NCI-H226 (cell line): ENCODE measurements at regions not wholly inside any gene's neighbourhood (a gene's known extent, or its start where the extent isn't known, plus 50 kb on each side); places are given as distances from the start of the nearest gene placed in this dataset.

ENCODE experiments used
- DNase-seq: peaks from one replicate; pipeline ENCODE4 v3.0.0-alpha.2; 2015

GRCh38 chr4:90007494-90008167 lies 113.0 kb downstream of the MMRN1 start:
- no peak for DNase-seq

- DNase-seq = no peak
Measured at GRCh38 chr4:90012918-90013317, 114.3 kb upstream of the CCSER1 start.

- DNase-seq = no peak
Measured at GRCh38 chr4:90024519-90024918, 102.7 kb upstream of the CCSER1 start.

GRCh38 chr4:90025248-90025647 lies 101.9 kb upstream of the CCSER1 start:
- no peak for DNase-seq

DNA sequence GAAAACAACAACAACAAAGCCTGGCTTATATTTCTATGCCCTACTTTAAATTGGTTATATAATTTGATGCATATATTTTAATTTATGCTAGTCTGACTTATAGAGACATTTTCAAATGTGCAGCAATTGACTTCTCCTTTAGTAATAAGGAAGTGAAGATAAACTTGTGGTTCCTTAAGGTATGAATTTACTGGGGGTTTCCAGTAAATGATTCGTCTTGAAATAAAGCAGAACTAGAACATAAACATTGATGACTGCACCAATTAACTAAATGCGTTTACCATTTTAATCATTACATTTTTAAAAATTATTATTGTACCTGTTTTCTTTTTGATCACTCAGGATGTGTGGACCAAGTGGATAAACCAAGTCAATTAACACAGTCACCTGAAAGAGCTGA lies 99.6 kb upstream of the CCSER1 start:
- DNase-seq = no peak

GRCh38 chr4:90028460-90028859 lies 98.7 kb upstream of the CCSER1 start:
- DNase-seq = no peak

GRCh38 chr4:90030202-90030601 lies 97.0 kb upstream of the CCSER1 start:
- DNase-seq = no peak

DNA sequence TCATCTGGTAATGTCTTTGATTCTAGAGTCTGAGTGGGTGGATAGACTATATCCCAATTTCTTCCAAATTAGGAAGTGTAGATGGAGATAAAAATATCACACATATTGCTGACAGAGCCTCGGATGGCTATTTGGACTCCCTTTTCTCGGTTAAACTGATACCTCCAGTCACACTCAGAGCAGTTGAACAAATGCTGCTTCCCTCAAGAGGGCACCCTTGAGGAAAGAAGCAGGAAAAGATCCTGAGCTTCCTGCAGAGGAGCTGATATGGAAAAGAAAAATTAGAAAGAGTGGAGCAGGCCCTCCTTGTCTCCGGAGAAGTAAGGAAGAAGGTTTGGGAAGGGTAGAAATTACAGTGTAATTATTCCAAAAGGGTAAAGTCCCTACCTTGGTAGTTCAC lies 96.2 kb upstream of the CCSER1 start:
- DNase-seq = no peak

DNA sequence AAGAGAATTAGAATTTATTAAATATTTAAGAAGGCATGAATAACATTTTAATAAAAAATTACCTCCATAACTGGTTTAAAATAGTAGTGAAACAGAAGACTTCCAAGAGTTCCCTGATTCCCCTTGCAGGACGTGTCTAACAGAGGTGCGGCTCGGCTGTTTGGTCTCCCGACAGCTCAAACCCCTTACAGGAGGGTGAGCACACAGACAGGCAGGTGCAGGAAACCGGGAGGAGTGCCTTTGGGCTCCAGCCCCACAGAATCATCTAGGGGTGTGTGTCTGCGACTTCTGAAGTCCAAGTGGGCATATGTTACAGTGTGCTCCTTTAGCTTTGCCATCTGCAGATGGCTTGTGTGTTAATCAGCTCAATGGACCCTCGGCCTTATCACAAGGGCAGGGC lies 88.1 kb upstream of the CCSER1 start:
- DNase-seq = no peak

DNA sequence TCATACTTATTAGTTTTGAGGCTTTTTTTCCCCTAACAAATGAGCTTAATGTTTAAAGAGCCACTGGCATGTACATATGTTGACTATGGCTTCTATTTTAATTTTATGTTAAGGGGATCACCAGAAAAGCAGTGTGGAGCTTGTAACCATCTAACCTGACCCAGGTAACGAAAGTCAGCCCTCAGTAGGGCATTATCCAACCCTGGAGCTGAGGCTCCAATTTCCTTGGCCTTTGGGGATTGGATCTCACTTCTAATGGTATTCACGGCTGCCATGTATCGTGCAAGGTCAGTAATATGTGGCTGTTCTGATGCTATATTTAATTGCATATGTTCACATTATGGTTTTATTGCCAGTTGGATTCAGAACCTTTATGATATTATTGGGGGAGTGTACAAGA lies 75.2 kb upstream of the CCSER1 start:
- no peak for DNase-seq

DNA sequence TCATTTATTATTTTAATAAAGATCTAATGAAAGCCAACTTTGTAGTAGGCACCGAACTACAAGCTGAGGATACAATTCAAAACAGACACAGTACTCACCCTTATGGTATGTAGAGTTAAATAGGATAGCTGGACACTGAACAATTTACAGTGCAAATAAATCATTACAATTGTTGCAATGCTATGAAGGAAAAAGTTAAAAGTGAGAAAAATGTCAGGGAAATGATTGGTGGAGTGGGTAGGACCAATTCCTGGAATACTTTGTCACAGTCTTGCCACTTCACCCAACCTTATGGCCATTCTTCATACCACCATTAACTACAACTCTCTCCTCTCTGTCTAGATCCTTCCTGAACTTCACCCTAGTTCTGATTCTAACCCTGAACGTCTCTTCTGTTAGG lies 70.1 kb upstream of the CCSER1 start:
- DNase-seq = no peak

DNA sequence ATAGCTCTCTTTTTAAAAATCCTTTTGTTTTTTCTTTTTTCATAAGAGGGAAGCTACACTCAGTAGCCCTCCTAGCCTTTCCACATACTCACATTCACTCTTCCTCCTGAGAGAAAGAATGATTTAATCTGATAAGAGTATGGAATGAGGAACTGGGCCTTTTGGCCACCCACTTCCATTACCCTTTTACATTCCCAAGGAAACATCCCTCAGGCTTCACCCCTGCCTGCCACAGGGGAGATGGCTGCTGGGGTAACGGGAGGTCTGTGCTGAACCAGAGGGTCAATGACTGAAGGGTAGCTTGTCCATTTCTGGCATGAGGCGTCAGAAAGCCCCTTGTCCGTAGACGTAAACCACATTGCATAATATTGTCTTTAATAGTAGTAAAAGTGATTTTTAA lies 67.2 kb upstream of the CCSER1 start:
- DNase-seq = no peak

DNA sequence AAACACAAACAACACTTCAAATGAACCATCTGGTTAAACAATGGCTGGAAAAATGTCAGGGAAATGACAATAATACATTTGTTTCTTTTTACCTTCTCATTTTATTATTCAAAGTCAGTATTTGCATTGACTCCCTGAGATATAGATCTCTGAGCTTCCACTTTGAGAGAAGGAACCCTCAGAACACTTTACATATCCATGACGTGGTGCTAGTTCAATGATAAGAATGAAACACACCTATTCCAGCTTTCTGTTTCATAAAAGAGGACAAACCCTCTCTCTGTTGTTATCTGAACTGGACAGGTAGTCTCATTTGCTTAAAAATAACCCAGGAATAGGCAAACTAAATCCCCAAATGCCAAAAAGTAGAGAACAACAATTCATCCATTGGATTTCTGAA lies 65.3 kb upstream of the CCSER1 start:
- no peak for DNase-seq

DNA sequence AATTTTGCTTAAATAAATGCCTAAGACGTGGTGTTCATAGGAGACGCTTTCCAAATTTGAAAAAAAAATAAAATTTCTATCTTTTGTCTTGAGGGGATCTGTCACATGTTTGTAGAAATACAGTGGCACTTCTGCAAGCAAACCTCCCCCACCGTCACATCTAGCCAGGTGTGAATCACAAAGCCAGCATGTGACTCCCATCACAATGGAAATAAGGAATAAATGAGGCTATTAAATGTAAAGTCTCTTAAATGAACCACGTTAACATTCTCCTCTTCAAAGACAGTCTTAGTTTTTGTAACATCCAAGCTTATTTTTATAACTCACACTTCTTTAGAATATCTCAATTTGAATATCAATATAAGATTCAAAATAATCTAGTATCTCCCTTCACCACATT lies 63.0 kb upstream of the CCSER1 start:
- no peak for DNase-seq

DNA sequence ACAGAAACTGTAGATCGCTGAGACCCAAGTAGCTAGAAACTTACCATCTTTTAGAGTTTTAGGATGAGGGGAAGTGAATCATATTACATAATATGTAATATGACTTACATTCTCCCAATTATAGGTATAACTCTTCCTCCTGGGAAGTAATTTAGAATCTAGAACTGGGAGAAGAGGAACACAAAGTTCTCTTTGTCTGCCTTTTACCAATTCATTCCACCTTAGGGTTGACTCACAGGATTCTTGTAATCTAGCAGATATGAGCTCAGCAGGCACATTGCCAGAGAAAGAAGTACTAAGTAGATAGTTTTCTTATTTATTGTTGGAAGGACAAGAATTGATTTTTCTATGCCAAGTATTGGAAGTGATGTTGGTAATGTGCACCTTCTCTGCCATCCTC lies 58.0 kb upstream of the CCSER1 start:
- DNase-seq = peak; percentile 35

- DNase-seq = no peak
Measured at GRCh38 chr4:90071289-90072235, 55.6 kb upstream of the CCSER1 start.

- no peak for DNase-seq
Measured at GRCh38 chr4:90074322-90074886, 52.8 kb upstream of the CCSER1 start.
